GM18909 (cell line): ENCODE measurements at regions not wholly inside any gene's neighbourhood (a gene's known extent, or its start where the extent isn't known, plus 50 kb on each side); places are given as distances from the start of the nearest gene placed in this dataset.

Experiments
- ATAC-seq: cut with Tn5 transposase; IDR thresholded peaks from one replicate; pipeline ENCODE4 v1.9.1; 2021; ENCODE audit warnings: mild to moderate bottlenecking; ENCODE audit not compliant: unreplicated experiment, poor library complexity

GRCh38 chr17:65446838-65447526, 114.5 kb downstream of the AXIN2 start:
- no peak for ATAC-seq

- ATAC-seq = no peak
Measured at GRCh38 chr17:65446043-65446442, 115.4 kb downstream of the AXIN2 start.

- ATAC-seq = no peak
Measured at GRCh38 chr17:65444049-65444448, 117.4 kb downstream of the AXIN2 start.

GRCh38 chr17:65442691-65443090, 118.8 kb downstream of the AXIN2 start:
- no peak for ATAC-seq

- no peak for ATAC-seq
Measured at GRCh38 chr17:65442250-65442649, 119.2 kb downstream of the AXIN2 start.

GRCh38 chr17:65441053-65441605, 120.3 kb downstream of the AXIN2 start:
- no peak for ATAC-seq

- no peak for ATAC-seq
Measured at GRCh38 chr17:65438708-65439294, 122.6 kb downstream of the AXIN2 start.

GRCh38 chr17:65438173-65438572, 123.3 kb downstream of the AXIN2 start:
- no peak for ATAC-seq

- ATAC-seq = no peak
Measured at GRCh38 chr17:65436871-65437270, 124.6 kb downstream of the AXIN2 start.

GRCh38 chr17:65434878-65435277, 126.6 kb downstream of the AXIN2 start:
- ATAC-seq = no peak

GRCh38 chr17:65434251-65434650, 127.2 kb downstream of the AXIN2 start:
- no peak for ATAC-seq

GRCh38 chr17:65433592-65433991, 127.9 kb downstream of the AXIN2 start:
- ATAC-seq = no peak

GRCh38 chr17:65433157-65433556, 128.3 kb downstream of the AXIN2 start:
- ATAC-seq = no peak

GRCh38 chr17:65431116-65431515, 130.3 kb downstream of the AXIN2 start:
- ATAC-seq = no peak

- ATAC-seq = no peak
Measured at GRCh38 chr17:65430209-65430833, 131.1 kb downstream of the AXIN2 start.

- no peak for ATAC-seq
Measured at GRCh38 chr17:65423346-65424140, 137.9 kb downstream of the AXIN2 start.

GRCh38 chr17:65418622-65419021, 142.8 kb downstream of the AXIN2 start:
- ATAC-seq = no peak

GRCh38 chr17:65417406-65418221, 143.8 kb downstream of the AXIN2 start:
- no peak for ATAC-seq

GRCh38 chr17:65415991-65416390, 145.5 kb downstream of the AXIN2 start:
- no peak for ATAC-seq

GRCh38 chr17:65413390-65413789, 148.1 kb downstream of the AXIN2 start:
- no peak for ATAC-seq
